NOMO-1 (cell line): ENCODE measurements at regions not wholly inside any gene's neighbourhood (a gene's known extent, or its start where the extent isn't known, plus 50 kb on each side); places are given as distances from the start of the nearest gene placed in this dataset.
"Not testable (repeated sequence)": the region's sequence is repeated elsewhere in the genome, so short reads cannot be mapped to it uniquely, and the experiment has no call there.

Experiments
- DNase-seq, 2 experiments: peaks; one replicate each; lab custom pipeline; 2025; ENCODE audit not compliant: unreplicated experiment in 2 of 2; lab: John Stamatoyannopoulos, UW

DNA sequence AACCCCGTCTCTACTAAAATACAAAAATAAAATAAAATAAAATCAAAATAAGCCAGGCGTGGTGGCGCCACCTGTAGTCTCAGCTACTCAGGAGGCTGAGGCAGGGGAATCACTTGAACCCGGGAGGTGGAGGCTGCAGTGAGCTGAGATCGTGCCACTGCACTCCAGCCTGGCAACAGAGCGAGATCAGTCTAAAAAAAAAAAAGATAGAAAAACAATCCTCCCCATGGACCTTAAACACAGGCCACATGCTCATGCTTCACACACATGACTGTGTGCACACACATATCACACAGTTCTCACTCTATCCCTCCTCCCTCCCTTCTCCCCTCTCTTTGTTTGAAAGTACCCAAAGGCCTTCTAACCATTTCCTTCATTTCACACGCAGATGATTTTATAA, 667.6 kb downstream of the UQCRFS1 start:
- not testable (repeated sequence) for DNase-seq

DNA sequence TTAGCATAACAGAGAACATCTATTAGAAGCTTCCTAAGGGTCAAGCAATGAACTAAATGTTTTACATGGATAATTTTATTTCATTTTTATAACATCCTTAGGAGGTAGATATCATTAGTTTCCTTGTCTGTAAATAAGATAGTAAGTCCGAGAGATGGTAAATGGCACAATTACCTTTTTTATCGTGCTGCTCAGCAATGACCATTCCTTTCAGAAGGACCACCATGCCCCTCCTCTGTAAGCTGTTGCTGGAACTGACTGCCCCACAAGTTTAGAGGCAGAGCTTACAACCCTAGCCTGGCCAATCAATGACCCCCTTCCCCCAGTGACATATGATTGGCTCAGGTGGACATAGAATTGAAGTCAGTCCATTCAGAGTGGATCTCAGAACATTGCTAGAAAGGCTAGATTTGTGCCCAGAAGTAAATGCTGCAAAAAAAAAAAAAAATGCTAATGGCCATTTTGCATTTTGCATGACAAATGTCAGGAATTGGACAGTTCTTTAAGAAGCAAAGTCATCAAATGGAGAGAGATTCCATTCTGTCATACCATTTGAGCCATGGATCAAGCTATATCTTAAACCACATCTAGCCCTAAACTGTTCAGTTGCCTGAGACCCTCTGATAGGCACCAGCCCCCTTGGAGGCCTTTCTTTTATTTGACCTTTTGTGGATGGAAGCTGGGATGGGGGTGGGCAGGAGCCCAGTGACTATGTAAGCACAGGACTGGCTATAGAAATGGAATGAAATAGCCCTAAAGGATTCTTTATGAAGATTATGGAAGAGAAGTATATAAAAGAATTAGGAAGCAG, 668.3 kb downstream of the UQCRFS1 start:
- no peak for DNase-seq

DNA sequence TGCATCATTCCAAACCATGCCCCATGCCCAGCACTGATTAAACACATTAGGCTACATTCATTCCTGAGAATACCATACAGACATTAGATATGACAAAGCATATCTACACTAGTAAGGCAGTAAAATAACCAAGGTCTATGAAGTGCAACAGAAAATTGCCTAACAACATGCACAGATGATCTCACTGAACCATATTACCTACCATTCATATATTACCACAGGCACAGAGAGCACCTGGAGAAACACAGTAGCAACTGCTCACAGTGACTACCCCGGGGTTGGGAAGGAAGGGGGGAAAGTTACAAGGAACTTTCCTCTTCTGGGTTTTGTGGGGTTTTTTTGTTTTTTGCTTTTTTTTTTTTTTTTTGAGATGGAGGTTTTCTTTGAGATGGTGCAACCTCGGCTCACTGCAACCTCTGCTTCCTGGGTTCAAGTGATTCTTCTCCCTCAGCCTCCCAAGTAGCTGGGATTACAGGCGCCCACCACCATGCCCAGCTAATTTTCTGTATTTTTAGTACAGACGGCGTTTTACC, 669.6 kb downstream of the UQCRFS1 start:
- DNase-seq, result no peak

DNA sequence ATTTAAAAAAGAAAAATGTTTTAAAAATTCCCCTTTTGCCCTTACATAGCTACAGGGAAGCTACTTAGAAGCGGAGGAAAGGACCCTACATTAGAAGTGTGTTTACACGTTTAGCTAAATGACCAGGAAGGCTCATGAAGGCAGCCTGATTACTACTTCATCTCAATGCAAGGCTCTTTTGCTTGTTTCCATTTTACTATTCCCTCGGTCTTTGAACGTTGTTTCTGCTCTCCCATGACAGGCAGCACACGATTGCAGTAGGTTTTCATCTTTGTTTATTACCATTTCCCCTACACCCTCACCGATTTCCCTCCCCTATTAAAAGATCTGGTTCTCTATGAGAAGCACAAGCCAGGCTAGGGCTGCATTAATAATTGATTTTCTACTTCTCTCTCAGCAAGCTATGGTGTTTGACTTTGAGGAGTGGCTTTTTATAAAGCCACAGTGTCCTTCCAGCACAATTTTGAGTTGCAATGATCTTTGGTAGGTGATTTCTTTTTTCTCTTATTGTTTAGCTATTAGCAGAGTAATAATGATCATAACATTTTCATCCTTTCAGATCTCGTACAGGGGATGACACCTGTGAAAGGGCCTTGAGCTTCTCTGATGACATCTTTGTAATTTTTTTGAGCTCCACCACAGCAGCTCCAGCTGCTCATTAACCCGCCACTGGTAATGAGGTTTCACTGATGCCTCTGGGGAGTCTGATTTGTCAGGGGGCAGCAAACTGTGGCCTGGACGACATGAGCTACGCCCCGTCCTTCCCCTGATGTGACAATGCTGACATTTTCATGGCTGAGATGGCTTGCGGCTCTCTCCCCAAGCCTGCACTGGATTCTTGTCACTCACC, 670.3 kb downstream of the UQCRFS1 start:
- DNase-seq, result no peak

DNA sequence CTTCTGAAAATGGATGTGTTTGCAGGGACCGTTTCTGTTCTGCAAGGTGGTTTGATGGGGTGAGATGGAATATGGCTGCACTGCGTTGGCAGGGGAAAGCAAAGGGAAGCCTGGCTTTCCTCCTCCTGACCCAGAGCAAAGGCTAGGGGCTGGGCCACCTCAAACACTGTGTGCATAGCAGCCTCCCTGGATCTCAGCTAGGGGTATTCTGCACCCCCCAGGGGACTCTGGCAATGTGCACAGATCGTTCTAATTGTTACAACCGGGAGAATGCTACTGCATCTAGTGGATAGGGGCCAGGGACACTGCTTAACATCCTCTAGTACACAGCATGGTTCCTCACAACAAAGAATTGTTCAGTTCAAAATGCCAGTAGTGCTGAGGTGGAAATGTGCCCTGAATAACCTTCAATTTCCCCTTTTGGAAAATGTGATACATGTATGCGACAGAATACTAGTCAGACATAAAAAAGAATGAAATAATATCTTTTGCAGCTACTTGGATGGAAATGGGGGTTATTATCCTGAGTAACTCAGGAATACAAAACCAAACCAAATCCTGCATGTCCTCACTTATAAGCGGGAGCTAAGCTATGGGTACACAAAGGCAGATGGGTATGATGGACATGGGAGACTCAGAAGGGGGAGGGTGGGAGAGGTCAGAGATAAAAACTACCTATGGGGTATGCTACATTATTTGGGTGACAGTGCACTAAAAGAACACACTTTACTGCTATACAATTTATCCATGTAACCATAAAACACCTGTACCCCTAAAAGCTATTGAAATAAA, 671.2 kb downstream of the UQCRFS1 start:
- no peak for DNase-seq

DNA sequence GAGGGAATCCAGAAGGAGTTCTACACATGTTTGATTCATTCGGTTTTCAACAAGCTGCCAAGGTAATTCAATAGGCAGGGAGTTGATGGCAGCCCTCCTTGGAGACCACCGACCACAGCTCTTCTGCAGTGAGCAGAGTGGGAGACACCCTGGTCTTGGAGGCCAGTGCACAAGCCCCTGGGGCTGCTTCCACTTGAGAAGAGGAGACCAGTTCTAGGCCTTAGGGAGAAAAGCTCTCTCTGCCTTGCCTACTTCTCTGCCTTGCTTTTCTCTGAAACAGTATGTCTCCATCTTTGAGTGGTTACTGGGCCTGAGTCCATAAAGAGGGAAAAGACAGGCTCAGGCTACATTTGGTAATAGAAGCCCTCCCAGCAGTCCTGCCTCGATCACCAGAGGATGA, 671.9 kb downstream of the UQCRFS1 start:
- no peak for DNase-seq

DNA sequence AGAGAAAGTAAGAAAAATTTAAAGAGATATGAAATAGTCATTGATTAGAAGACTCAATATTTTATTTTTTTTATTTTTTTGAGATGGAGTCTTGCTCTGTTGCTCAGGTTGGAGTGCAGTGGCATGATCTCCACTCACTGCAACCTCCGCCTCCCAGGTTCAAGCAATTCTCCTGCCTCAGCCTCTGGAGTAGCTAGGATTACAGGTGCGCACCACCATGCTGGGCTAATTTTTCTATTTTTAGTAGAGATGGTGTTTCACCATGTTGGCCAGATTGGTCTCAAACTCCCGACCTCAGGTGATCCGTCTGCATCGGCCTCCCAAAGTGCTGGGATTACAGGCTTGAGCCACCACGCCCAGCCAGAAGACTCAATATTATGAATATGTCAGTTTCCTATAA, 672.6 kb downstream of the UQCRFS1 start:
- not testable (repeated sequence) for DNase-seq

DNA sequence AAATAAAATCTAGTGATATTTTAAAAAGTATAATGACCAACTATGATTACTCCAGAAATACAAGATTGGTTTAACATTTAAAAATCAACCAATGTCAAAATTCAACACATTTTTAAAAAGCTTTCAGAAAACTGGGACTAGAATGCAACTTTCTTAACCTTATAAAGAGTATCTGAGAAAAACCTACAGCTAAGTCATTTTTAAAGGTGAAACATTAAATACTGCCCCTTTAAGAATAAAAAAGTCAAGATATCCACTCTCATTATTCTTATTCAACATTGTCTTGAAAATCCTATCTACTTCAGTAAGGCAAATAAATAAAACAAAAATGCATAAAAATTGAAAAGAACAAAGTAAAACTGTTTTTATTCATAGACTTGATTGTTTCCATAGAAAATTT, 673.2 kb downstream of the UQCRFS1 start:
- DNase-seq, result no peak

DNA sequence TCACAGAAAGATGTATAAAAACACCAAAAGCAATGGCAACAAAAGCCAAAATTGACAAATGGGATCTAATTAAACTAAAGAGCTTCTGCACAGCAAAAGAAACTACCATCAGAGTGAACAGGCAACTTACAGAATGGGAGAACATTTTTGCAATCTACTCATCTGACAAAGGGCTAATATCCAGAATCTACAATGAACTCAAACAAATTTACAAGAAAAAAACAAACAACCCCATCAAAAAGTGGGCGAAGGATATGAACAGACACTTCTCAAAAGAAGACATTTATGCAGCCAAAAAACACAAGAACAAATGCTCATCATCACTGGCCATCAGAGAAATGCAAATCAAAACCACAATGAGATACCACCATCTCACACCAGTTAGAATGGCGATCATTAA, 674.4 kb downstream of the UQCRFS1 start:
- DNase-seq, result not testable (repeated sequence)

DNA sequence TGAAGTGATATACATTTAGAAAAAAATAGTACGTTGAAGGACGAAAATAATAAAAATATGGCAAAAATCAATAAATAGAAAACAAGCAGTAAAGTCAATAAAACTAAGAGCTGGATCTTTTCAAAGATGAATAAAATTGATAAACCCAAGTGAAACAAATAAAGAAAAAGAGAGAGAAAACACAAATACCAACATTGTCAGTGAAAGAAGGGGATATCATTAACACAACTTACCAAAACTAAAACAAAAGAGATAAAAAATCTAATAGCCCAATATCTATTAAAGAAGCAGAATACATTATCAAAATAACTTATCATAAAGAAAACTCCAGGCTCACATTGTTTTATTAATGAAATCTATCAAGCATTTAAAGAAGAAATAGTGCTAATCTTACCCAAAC, 675.1 kb downstream of the UQCRFS1 start:
- DNase-seq, result no peak

DNA sequence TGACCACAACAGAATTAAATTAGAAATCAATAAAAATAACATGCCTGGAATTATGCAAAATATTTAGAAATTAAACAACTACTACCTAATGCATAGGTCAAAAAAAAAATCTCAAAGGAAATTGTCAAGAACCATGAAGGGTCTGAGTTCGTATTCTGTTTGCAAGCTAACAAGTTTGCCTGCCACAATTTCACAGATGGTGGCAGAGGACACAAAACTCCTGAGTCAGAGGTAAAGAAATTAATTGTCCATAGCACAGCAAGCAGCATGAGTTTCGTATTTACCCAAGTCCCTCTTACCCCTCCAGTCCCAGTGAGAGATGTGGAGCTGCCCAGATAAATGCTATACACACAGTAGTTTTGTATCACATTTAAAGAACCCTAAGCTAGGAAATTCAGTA, 675.9 kb downstream of the UQCRFS1 start:
- no peak for DNase-seq

DNA sequence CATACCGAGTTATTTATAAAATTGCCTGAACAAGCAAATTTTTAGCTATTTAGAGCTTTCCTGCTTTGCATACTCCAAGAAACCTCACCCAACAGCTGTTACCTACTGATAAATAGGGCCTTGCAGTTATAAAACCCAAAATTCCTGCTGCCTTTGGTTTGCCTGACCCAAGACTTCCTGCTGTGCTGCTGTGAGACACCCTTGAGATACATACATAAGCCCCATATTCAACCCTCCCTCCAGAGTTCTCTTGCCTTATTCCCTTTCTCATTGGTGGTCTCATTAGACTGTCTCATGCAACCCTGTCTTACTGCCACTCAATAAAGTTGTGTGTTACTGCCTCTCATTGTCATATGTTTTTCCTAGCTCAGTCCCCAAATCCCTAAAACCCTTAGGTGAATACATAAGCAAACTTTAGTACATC, 677.6 kb downstream of the UQCRFS1 start:
- no peak for DNase-seq

DNA sequence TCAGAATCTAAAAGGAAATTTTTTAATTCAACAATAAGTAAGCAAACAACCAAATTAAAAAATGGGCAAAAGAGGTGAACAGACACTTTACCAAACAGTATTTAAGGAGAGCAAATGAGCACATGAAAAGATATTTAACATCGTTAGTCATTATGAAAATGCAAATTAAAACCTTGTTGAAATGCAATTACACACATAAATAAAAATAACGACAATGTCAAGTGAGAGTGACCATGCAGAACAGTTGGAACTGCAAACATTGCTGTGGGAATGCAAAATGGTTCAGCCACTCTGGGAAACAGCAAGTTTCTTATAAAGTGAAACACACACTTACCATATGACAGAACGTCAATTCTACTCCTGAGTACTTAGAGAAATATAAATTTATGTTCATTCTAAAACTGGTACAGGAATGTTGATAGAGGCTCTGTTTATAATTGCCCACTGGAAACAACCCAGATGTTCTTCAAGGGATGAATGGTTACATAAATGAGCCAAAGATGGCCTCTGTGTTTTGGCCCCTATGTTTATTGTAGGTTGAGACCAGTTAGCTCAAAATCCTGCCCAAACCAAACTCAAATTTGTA, 678.1 kb downstream of the UQCRFS1 start:
- no peak for DNase-seq

DNA sequence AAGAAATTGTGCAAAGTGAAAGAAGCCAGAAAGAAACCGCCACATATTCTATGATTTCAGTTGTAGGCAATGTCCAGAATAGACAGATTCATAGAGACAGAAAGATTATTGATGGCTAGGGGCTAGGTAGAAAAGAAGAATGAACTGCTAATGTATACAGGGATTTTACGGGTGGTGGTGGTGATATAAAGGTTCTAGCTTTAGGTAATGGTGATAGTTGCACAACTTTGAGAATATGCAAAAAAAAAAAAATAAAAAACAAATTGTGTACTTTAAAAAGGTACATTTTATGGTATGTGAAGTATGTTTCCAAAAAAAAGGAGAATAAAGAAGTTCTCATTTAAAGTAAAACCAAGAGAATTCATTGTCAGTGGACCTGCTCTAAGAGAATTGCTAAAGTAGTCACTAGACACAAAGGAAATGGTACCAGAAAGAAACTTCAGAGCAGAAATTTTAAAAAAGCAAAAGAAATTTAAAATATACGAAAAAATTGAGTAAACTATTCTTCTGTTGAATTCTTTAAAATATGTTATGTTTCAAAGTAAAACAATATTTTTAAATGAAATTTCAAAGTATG, 680.1 kb downstream of the UQCRFS1 start:
- DNase-seq, result no peak

DNA sequence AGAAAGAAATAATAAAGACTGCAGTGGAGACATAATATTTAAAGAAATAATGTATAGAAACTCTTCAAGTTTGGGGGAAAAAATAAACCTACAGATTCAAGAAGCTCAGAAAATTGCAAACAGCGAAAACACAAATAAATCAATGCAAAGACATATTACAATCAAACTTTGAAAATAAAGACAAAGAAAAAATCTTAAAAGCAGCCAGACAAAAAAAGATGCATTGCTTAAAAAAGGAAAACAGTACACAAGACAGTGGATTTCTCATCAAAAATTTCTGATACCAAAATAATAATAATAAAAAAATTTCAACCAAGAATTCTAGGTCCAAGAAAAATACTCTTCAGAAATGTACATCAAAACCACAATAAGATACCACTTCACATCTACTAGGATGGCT, 681.0 kb downstream of the UQCRFS1 start:
- no peak for DNase-seq

DNA sequence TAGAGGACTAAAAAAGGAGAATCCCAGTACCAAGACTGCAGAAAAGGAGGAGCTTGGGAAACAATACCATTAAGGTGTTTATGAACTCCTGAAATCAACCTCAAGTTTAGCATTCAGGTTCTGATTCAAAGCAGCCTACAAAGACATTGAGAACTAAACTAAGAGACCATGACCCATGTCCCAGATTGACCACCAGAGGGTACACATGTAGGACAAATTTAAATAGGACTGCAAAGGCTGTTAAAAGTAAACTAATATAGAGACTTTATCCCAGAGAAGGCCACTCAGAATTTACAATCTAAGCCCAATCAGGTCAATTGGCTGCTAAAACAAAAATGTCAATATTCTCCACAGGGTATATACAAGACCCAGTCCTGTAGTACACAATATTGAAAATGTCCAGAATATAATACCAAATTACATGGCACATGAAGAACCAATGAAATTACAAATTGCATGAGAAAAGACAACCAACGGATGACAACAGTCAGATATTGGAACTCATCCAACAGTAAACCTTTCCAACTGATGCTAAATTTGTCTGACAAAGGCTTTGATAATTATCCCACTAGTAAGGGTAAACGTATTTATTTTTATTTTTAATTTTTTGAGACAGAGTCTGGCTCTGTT, 682.4 kb downstream of the UQCRFS1 start:
- DNase-seq, result no peak

DNA sequence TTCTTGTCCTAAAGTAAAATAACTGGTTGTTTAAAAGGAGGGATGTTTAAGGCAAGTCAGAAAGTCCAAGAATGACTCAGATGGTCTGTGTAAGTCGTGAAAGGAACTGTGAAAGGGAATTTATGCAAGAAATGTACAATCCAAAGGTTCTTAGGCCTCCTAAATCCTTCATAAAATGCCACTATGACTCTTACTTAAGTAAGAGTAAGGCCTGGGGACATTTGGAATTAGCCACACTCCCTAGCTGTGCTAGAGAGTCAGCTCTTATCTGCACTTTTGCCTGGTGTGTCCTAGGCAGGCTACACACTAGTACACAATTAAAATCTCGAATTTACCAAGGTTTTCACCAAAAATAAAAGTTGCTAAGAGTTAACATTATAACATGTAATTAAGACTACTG, 686.9 kb downstream of the UQCRFS1 start:
- DNase-seq, result no peak

DNA sequence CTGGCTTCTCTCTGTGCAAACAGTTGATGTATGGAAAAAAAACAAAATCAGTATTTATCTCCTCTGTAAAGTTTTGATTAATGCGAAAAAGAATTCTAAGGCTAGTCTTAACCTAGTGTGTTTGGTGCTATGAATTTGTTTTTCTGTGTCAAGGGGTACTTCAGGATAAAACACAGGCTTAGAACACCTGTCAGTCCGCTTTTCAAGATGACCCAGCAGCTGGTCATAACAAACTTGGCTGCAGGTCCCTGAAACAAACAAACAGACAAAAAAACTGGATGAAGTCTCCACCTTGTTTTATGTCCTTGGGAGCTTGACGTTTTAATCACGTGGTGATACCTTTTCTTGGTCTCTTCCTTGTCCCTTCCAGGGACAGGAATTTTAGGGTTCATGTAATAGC, 689.3 kb downstream of the UQCRFS1 start:
- no peak for DNase-seq

DNA sequence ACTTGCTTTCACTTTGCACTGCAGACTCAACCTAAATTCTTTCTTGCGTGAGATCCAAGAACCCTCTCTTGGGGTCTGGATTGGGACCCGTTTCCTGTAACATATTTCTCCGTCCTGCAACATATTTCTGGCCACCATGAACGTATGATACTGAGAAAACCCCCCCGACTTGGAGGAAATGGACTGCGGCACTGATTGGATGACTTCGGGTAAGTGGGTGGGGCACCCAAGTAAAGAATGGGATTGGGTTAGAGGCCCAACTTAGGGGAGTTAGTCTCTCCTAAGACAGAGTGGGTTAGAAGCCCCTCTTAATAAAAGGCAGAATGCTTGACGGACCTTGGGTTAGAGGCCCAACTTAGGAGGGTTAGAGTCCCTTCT, 690.4 kb downstream of the UQCRFS1 start:
- DNase-seq, result no peak
